EH (cell line): ENCODE measurements at regions not wholly inside any gene's neighbourhood (a gene's known extent, or its start where the extent isn't known, plus 50 kb on each side); places are given as distances from the start of the nearest gene placed in this dataset.
"Not testable (repeated sequence)": the region's sequence is repeated elsewhere in the genome, so short reads cannot be mapped to it uniquely, and the experiment has no call there.

Source experiments
- DNase-seq: peaks from one replicate; pipeline ENCODE4 v3.0.0-alpha.2; 2015; ENCODE audit warnings: low read depth

GRCh38 chr7:135872861-135873260 lies 104.3 kb downstream of the MTPN start:
- DNase-seq = not testable (repeated sequence)

- DNase-seq = no peak
Observed at GRCh38 chr7:135862586-135863340, 114.2 kb upstream of the FAM180A start.

- peak; percentile 56 for DNase-seq
Observed at GRCh38 chr7:135859538-135859937, 110.9 kb upstream of the FAM180A start.

GRCh38 chr7:135858851-135859250 lies 110.2 kb upstream of the FAM180A start:
- no peak for DNase-seq

- no peak for DNase-seq
Observed at GRCh38 chr7:135858379-135858778, 109.8 kb upstream of the FAM180A start.

GRCh38 chr7:135857519-135858274 lies 109.1 kb upstream of the FAM180A start:
- DNase-seq = no peak

- DNase-seq = peak; percentile 42
Observed at GRCh38 chr7:135856356-135857144, 107.9 kb upstream of the FAM180A start.

GRCh38 chr7:135855846-135856245 lies 107.2 kb upstream of the FAM180A start:
- peak; percentile 51 for DNase-seq

- peak; percentile 45 for DNase-seq
Observed at GRCh38 chr7:135853499-135853898, 104.9 kb upstream of the FAM180A start.

GRCh38 chr7:135853008-135853407 lies 104.4 kb upstream of the FAM180A start:
- DNase-seq = no peak

GRCh38 chr7:135847242-135847641 lies 98.6 kb upstream of the FAM180A start:
- no peak for DNase-seq

- no peak for DNase-seq
Observed at GRCh38 chr7:135846339-135846738, 97.7 kb upstream of the FAM180A start.

GRCh38 chr7:135845415-135846075 lies 96.9 kb upstream of the FAM180A start:
- no peak for DNase-seq

- no peak for DNase-seq
Observed at GRCh38 chr7:135844903-135845302, 96.3 kb upstream of the FAM180A start.

- no peak for DNase-seq
Observed at GRCh38 chr7:135843214-135843613, 94.6 kb upstream of the FAM180A start.

- DNase-seq = no peak
Observed at GRCh38 chr7:135842446-135843179, 94.0 kb upstream of the FAM180A start.

GRCh38 chr7:135840591-135840990 lies 92.0 kb upstream of the FAM180A start:
- DNase-seq = no peak

GRCh38 chr7:135837675-135838074 lies 89.1 kb upstream of the FAM180A start:
- DNase-seq = no peak

GRCh38 chr7:135834266-135834665 lies 85.7 kb upstream of the FAM180A start:
- no peak for DNase-seq

- DNase-seq = no peak
Observed at GRCh38 chr7:135833642-135834041, 85.0 kb upstream of the FAM180A start.

- no peak for DNase-seq
Observed at GRCh38 chr7:135831455-135832195, 83.0 kb upstream of the FAM180A start.
